ENCODE measurements at regions not wholly inside any gene's neighbourhood (a gene's known extent, or its start where the extent isn't known, plus 50 kb on each side); places are given as distances from the start of the nearest gene placed in this dataset.

GRCh38 chr4:144557404-144557803, 88.6 kb upstream of the HHIP start:
- Histone ChIP-seq H3K4me1 (ENCODE audit: control insufficient read depth, low read length) (no peaks in the 10 kb centered on the region), H3F3A (ENCODE audit: control insufficient read depth, insufficient read depth) (no peaks in the 10 kb centered on the region), H3K4me3 (ENCODE audit: low read length) (no peak overlapping the region), H3K79me2 (ENCODE audit: control insufficient read depth, low read length) (no peaks in the 10 kb centered on the region), H4K20me1 (ENCODE audit: control insufficient read depth, insufficient read depth, low read depth, low read length) (no peaks in the 10 kb centered on the region), H3K27me3 (ENCODE audit: control insufficient read depth, low read length) (no peaks in the 10 kb centered on the region), H3K9me2 (replicated peaks; ENCODE audit: control insufficient read depth, low read length) (no peaks in the 10 kb centered on the region), H3K27ac (ENCODE audit: low read depth, low read length) (no peak overlapping the region), H3K4me2 (ENCODE audit: low read length) (no peak overlapping the region), H3K9me3 (ENCODE audit: control insufficient read depth, insufficient read depth, low read length) (no peaks in the 10 kb centered on the region), H3K36me3 (ENCODE audit: control insufficient read depth, low read length) (no peaks in the 10 kb centered on the region)
- no peak for TF ChIP-seq EZH2phosphoT487 (IDR thresholded peaks at IDR 0.05; ENCODE audit: borderline replicate concordance, low read length)
- TF ChIP-seq, protein P1, sequence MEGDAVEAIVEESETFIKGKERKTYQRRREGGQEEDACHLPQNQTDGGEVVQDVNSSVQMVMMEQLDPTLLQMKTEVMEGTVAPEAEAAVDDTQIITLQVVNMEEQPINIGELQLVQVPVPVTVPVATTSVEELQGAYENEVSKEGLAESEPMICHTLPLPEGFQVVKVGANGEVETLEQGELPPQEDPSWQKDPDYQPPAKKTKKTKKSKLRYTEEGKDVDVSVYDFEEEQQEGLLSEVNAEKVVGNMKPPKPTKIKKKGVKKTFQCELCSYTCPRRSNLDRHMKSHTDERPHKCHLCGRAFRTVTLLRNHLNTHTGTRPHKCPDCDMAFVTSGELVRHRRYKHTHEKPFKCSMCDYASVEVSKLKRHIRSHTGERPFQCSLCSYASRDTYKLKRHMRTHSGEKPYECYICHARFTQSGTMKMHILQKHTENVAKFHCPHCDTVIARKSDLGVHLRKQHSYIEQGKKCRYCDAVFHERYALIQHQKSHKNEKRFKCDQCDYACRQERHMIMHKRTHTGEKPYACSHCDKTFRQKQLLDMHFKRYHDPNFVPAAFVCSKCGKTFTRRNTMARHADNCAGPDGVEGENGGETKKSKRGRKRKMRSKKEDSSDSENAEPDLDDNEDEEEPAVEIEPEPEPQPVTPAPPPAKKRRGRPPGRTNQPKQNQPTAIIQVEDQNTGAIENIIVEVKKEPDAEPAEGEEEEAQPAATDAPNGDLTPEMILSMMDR (IDR thresholded peaks at IDR 0.05; ENCODE audit: low read depth, low read length, poor library complexity, severe bottlenecking) = no peak

- TF ChIP-seq EZH2phosphoT487 (IDR thresholded peaks at IDR 0.05; ENCODE audit: borderline replicate concordance, low read length) = no peak
- TF ChIP-seq, protein P1 (IDR thresholded peaks at IDR 0.05; ENCODE audit: low read depth, low read length, poor library complexity, severe bottlenecking) = no peak
- H3K4me2 ChIP-seq (ENCODE audit: low read length) = no peak overlapping the region
- H3K79me2 ChIP-seq (ENCODE audit: control insufficient read depth, low read length) = no peaks in the 10 kb centered on the region
- no peak overlapping the region for H3K4me3 ChIP-seq (ENCODE audit: low read length)
- H3F3A ChIP-seq (ENCODE audit: control insufficient read depth, insufficient read depth) = no peaks in the 10 kb centered on the region
- H3K36me3 ChIP-seq (ENCODE audit: control insufficient read depth, low read length) = no peaks in the 10 kb centered on the region
- H3K4me1 ChIP-seq (ENCODE audit: control insufficient read depth, low read length) = no peaks in the 10 kb centered on the region
- no peaks in the 10 kb centered on the region for H4K20me1 ChIP-seq (ENCODE audit: control insufficient read depth, insufficient read depth, low read depth, low read length)
- H3K9me2 ChIP-seq (replicated peaks; ENCODE audit: control insufficient read depth, low read length) = no peaks in the 10 kb centered on the region
- no peaks in the 10 kb centered on the region for H3K9me3 ChIP-seq (ENCODE audit: control insufficient read depth, insufficient read depth, low read length)
- no peak overlapping the region for H3K27ac ChIP-seq (ENCODE audit: low read depth, low read length)
- no peaks in the 10 kb centered on the region for H3K27me3 ChIP-seq (ENCODE audit: control insufficient read depth, low read length)
Measured at GRCh38 chr4:144562019-144562705, 83.8 kb upstream of the HHIP start.

- H4K20me1 ChIP-seq (ENCODE audit: control insufficient read depth, insufficient read depth, low read depth, low read length) = no peaks in the 10 kb centered on the region
- no peak overlapping the region for H3K27ac ChIP-seq (ENCODE audit: low read depth, low read length)
- H3K4me2 ChIP-seq (ENCODE audit: low read length) = no peak overlapping the region
- H3K9me3 ChIP-seq (ENCODE audit: control insufficient read depth, insufficient read depth, low read length) = no peaks in the 10 kb centered on the region
- no peak for TF ChIP-seq EZH2phosphoT487 (IDR thresholded peaks at IDR 0.05; ENCODE audit: borderline replicate concordance, low read length)
- no peaks in the 10 kb centered on the region for H3K27me3 ChIP-seq (ENCODE audit: control insufficient read depth, low read length)
- H3F3A ChIP-seq (ENCODE audit: control insufficient read depth, insufficient read depth) = no peaks in the 10 kb centered on the region
- no peaks in the 10 kb centered on the region for H3K79me2 ChIP-seq (ENCODE audit: control insufficient read depth, low read length)
- no peaks in the 10 kb centered on the region for H3K9me2 ChIP-seq (replicated peaks; ENCODE audit: control insufficient read depth, low read length)
- no peak overlapping the region for H3K4me3 ChIP-seq (ENCODE audit: low read length)
- H3K36me3 ChIP-seq (ENCODE audit: control insufficient read depth, low read length) = no peaks in the 10 kb centered on the region
- no peaks in the 10 kb centered on the region for H3K4me1 ChIP-seq (ENCODE audit: control insufficient read depth, low read length)
Measured at GRCh38 chr4:144564358-144564757, 81.6 kb upstream of the HHIP start.

GRCh38 chr4:144565527-144566195, 80.3 kb upstream of the HHIP start:
- Histone ChIP-seq H3K27ac (ENCODE audit: low read depth, low read length) (no peak overlapping the region), H3K4me3 (ENCODE audit: low read length) (no peak overlapping the region), H3K27me3 (ENCODE audit: control insufficient read depth, low read length) (no peaks in the 10 kb centered on the region), H3K9me3 (ENCODE audit: control insufficient read depth, insufficient read depth, low read length) (no peaks in the 10 kb centered on the region), H3K4me2 (ENCODE audit: low read length) (no peak overlapping the region), H3F3A (ENCODE audit: control insufficient read depth, insufficient read depth) (no peaks in the 10 kb centered on the region), H3K4me1 (ENCODE audit: control insufficient read depth, low read length) (no peaks in the 10 kb centered on the region), H4K20me1 (ENCODE audit: control insufficient read depth, insufficient read depth, low read depth, low read length) (no peaks in the 10 kb centered on the region), H3K36me3 (ENCODE audit: control insufficient read depth, low read length) (no peaks in the 10 kb centered on the region), H3K79me2 (ENCODE audit: control insufficient read depth, low read length) (no peaks in the 10 kb centered on the region), H3K9me2 (replicated peaks; ENCODE audit: control insufficient read depth, low read length) (no peaks in the 10 kb centered on the region)
- TF ChIP-seq, protein P1 (IDR thresholded peaks at IDR 0.05; ENCODE audit: low read depth, low read length, poor library complexity, severe bottlenecking) = no peak
- no peak for TF ChIP-seq EZH2phosphoT487 (IDR thresholded peaks at IDR 0.05; ENCODE audit: borderline replicate concordance, low read length)

All from DOHH2 (cell line).